Mucosa of stomach (tissue), 1 donor: ENCODE measurements at regions not wholly inside any gene's neighbourhood (a gene's known extent, or its start where the extent isn't known, plus 50 kb on each side); places are given as distances from the start of the nearest gene placed in this dataset.
"Not testable (repeated sequence)": the region's sequence is repeated elsewhere in the genome, so short reads cannot be mapped to it uniquely, and the experiment has no call there.

Experiments
- H3K27me3 ChIP-seq: one replicate; pipeline ENCODE4 v1.7.0; 2013; ENCODE audit warnings: mild to moderate bottlenecking, low read length; ENCODE audit not compliant: control insufficient read depth, insufficient read depth
- H3K36me3 ChIP-seq: one replicate; pipeline ENCODE4 v1.7.0; 2013; ENCODE audit warnings: low read length; ENCODE audit not compliant: control insufficient read depth, insufficient read depth
- H3K4me1 ChIP-seq: one replicate; pipeline ENCODE4 v1.7.0; 2013; ENCODE audit warnings: mild to moderate bottlenecking, low read length; ENCODE audit not compliant: control insufficient read depth, insufficient read depth
- H3K4me3 ChIP-seq: one replicate; pipeline ENCODE4 v1.7.0; 2013; ENCODE audit warnings: low read length
- H3K9ac ChIP-seq: one replicate; pipeline ENCODE4 v1.7.0; 2013; ENCODE audit warnings: mild to moderate bottlenecking, low read length, moderate library complexity
- H3K9me3 ChIP-seq: one replicate; pipeline ENCODE4 v1.7.0; 2013; ENCODE audit warnings: mild to moderate bottlenecking, low read length, moderate library complexity; ENCODE audit not compliant: control insufficient read depth
- donor health status: Pancreatic carcinoma.

DNA sequence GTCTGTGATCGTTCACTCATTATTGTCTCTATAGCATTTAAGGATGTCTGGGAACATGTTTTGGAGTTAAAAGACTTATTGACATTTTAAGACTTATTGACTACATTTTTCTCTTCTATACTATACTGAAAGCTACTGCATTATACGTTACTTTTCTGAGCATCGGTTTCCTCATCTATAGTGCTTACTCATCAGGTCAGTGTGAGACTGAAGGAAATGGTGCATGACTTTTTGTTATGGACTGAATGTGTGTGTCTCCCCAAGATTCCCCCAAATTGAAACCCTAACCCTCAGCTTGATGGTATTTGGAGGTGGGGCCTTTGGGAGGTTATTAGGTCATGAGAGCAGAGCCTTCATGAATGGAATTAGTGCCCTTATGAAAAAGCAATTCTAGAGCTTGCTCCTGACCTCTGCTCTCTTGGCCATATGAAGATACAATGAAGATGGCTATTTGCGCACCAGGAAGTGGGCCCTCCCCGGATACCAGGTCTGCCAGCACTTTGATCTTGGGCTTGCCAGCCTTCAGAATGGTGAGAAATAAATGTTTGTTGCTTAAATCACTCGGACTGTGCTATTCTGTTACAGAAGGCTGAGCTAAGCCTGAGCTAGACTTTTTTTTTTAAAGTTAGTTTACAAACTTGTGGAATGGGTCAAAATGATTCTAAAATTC, 243.7 kb upstream of the RREB1 start:
- no peak overlapping the region for H3K9ac ChIP-seq
- peaks cover 8% of the 10 kb centered on the region for H3K4me1 ChIP-seq
- H3K27me3 ChIP-seq, result no peaks in the 10 kb centered on the region
- H3K36me3 ChIP-seq, result no peaks in the 10 kb centered on the region
- no peaks in the 10 kb centered on the region for H3K9me3 ChIP-seq
- no peak overlapping the region for H3K4me3 ChIP-seq

DNA sequence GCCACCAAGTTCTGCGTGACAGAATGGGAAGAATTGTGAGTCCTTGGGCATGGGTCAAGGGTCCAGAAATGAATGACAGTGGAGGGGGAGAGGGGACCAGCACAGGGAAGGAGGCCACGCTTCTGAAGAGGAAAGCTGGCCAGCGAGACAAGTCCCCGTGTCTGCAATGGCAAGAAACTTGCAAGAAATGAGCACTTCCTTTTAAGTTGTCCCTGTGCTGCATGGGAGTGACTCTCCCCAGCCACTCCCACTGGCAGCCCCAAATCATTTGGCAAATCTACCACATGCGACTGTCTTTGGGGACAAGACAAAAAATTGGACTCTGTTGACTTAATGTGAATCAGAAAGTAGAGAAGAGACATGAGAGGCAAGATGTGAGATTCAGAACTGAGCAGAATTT, 242.2 kb upstream of the RREB1 start:
- H3K36me3 ChIP-seq, result no peaks in the 10 kb centered on the region
- H3K4me3 ChIP-seq, result no peak overlapping the region
- no peaks in the 10 kb centered on the region for H3K9me3 ChIP-seq

DNA sequence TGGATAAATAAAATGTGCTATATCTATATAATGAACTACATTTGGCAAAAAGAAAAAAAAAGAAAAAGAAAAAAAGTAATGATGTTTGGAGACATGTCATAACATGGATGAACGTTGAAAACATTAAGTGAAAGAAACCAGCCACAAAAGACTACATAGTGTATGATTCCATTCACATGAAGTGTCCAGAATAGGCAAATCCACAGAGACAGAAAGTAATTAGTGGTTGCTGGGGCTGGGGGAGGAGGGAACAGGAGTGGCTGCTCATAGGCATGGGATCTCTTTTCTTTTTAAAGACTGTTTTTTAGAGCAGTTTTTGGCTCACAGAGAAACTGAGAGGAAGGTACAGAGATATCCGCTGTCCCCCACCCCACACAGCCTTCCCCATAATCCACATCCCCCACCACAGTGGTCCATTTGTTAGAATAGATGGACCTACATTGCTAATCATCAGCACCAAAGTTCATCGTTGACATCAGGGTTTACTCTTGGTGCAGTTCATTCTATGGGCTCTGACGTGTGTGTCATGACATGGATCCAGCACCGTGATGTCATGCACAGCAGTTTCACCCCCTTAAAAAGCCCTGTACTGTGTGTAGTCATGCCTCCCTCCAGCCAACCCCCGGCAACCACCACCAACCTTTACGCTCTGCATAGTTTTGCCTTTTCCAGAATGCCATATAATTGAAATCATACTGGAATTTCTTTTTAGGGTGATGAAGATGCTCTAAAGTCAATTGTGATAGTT, 240.9 kb upstream of the RREB1 start:
- Histone ChIP-seq H3K36me3 (no peaks in the 10 kb centered on the region), H3K4me3 (no peak overlapping the region), H3K9me3 (no peaks in the 10 kb centered on the region), H3K4me1 (peaks cover 4% of the 10 kb centered on the region), H3K27me3 (no peaks in the 10 kb centered on the region), H3K9ac (no peak overlapping the region)

More for the DNA sequence above, 242.2 kb upstream of the RREB1 start:
- H3K4me1 ChIP-seq, result peaks cover 8% of the 10 kb centered on the region
- H3K9ac ChIP-seq, result no peak overlapping the region
- no peaks in the 10 kb centered on the region for H3K27me3 ChIP-seq

DNA sequence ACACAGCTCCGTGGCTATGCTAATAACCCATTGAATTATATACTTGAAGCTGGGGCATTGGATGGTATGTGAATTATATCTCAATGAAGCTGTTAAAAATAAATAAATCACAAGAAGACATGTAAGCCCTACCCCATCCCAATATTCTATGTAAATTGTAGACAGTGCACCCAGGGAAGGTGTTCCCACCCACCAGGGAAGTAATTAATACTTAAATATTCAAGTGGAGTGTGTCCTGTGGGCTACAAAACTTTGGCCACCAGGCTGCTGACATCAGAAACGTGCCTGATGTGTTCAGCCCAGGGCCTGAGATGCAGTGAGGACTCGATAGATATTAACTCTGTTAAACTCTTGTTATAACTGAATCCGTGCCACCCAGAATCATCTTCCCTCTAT, 240.4 kb upstream of the RREB1 start:
- Histone ChIP-seq H3K4me3 (no peak overlapping the region), H3K27me3 (no peaks in the 10 kb centered on the region), H3K9me3 (no peaks in the 10 kb centered on the region), H3K36me3 (no peaks in the 10 kb centered on the region), H3K9ac (no peak overlapping the region), H3K4me1 (no peaks in the 10 kb centered on the region)

DNA sequence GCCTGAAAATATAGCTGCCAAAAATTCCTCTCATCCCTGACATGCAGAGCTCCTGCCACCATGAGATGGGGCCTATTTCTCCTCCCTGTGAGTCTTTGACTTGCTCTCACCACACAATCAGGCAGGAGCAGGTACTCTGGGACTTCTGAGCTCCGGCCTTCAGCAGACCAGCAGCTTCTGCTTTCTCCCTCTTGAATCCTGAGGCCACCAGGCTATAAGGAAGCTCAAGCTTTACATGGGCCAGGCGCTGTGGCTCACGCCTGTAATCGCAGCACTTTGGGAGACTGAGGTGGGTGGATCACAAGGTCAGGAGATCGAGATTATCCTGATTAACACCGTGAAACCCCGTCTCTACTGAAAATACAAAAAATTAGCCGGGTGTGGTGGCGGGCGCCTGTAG, 238.7 kb upstream of the RREB1 start:
- H3K4me3 ChIP-seq, result no peak overlapping the region
- no peaks in the 10 kb centered on the region for H3K27me3 ChIP-seq
- H3K4me1 ChIP-seq, result no peaks in the 10 kb centered on the region
- H3K9ac ChIP-seq, result no peak overlapping the region
- no peaks in the 10 kb centered on the region for H3K36me3 ChIP-seq
- no peaks in the 10 kb centered on the region for H3K9me3 ChIP-seq

DNA sequence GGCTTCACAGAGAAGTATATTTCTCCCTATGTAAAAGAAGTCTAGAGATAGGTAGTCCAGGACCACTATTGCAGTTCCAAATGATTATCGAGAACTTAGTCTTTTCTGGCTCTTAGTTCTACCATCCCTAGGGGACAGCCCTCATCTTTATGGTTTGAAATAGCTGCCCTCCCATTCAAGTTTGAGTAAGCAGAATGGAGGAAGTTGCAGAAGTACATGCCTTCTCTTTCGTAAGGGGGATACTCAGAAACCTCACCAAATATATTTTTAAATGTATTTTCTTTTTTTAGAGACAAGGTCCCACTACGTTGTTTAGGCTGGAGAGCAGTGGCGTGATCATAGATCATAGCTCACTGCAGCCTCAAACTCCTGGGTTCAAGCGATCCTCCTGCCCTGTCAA, 236.8 kb upstream of the RREB1 start:
- Histone ChIP-seq H3K9ac (no peak overlapping the region), H3K27me3 (no peaks in the 10 kb centered on the region), H3K36me3 (no peaks in the 10 kb centered on the region), H3K4me1 (no peaks in the 10 kb centered on the region), H3K9me3 (no peaks in the 10 kb centered on the region), H3K4me3 (no peak overlapping the region)

DNA sequence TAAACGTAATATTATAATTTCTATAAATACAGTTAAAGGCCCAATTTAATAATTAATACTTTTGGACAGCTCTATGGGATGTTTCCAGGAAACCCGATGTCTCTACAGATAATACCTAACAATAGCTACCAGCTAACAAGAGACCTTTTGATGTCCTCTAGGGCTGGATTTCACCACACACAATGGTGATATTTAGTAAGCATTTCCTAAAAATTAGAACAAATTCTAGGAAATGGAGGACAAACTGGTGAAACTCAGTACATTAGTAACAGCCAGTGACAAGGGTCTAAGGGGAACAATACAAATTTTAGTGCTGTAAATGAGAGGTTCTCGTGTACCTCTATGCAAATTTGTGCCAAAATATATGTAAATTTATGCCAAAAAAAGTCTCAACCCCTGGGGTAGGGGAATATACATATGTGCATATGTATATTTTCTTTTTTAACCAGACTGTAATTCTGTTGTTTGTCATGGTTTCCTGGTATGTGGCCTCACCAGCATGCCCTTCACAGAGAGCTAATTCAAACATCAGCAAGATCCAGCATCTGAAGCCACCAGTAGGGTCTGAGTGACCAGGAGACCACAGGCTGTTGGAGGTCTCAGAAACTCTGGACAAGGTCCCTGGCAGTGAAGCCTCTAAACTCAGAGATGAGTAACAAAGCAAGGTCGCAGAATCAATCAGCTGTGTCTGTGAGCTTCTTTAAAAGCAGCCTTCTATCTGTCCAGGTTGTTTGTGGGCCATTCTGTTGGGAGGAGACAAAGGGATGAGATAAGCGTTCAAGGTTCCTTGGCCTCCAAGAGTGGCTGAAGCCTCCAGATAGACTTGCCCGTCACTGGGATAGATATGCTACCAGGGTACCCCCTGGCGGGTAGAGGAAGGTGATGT, 235.1 kb upstream of the RREB1 start:
- Histone ChIP-seq H3K27me3 (no peaks in the 10 kb centered on the region), H3K4me3 (no peak overlapping the region), H3K9ac (no peak overlapping the region), H3K36me3 (no peaks in the 10 kb centered on the region), H3K4me1 (no peaks in the 10 kb centered on the region), H3K9me3 (no peaks in the 10 kb centered on the region)

DNA sequence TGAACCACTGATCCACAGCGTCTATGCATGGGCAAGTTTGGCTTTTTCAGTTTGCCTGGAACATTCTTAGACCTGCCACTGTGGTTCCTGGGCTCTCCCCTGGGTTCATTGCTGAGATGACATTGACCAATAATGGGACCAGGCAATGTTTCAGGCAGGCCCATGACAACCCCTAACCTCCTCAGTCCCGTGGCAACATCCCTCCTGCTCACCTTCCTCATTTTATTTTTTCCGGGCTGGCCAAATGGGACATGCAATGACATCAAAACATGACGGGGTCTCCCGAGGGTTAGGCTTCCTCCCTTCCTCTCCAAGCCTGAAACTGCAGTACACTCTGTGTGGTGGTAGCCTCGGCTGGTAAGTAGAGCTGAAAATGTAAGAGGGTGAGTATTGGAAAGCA, 234.0 kb upstream of the RREB1 start:
- H3K27me3 ChIP-seq, result no peaks in the 10 kb centered on the region
- H3K9ac ChIP-seq, result no peak overlapping the region
- H3K9me3 ChIP-seq, result no peaks in the 10 kb centered on the region
- H3K4me1 ChIP-seq, result no peaks in the 10 kb centered on the region
- H3K4me3 ChIP-seq, result no peak overlapping the region
- H3K36me3 ChIP-seq, result no peaks in the 10 kb centered on the region

DNA sequence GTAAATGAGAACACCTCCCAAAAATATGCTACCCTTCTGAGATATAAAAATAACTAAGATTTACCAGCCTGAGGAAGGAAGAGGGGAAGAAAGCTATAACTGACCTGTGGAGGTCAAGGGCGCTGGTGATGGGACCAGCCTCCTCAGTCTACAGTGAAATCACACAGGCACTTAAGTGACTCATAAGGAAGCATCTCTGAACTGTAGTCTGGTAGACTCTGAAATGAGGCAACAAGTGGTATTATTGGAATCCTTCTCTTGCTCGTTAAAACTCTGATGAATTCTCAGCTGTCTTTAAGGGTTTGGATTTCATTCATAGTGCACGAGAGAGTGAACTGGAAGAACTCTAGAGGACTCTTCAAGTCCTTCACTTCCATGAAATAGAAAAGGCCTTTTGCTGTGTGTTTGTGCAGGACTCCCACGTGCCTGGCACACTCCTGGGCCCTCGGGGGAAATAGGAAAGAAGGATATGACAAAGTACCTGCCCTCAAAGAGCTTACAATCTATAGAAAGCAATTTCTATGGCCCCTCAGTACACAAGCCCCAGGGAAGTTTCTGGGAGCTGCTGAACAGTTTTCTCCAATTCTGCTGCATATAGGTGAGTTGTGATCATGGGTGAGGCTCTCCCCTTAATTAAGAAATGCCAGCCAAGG, 231.8 kb upstream of the RREB1 start:
- H3K4me3 ChIP-seq, result no peak overlapping the region
- H3K4me1 ChIP-seq, result peaks cover 4% of the 10 kb centered on the region
- H3K36me3 ChIP-seq, result no peaks in the 10 kb centered on the region
- H3K9me3 ChIP-seq, result no peaks in the 10 kb centered on the region
- H3K9ac ChIP-seq, result no peak overlapping the region
- H3K27me3 ChIP-seq, result no peaks in the 10 kb centered on the region

DNA sequence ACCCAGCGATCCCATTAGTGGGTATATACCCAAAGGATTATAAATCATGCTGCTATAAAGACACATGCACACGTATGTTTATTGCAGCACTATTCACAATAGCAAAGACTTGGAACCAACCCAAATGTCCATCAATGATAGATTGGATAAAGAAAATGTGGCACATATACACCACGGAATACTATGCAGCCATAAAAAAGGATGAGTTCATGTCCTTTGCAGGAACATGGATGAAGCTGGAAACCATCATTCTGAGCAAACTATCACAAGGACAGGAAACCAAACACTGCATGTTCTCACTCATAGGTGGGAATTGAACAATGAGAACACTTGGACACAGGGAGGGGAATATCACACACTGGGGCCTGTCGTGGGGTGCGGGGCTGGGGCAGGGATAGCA, 230.0 kb upstream of the RREB1 start:
- H3K27me3 ChIP-seq, H3K9me3 ChIP-seq, H3K4me3 ChIP-seq, H3K36me3 ChIP-seq, H3K9ac ChIP-seq: not testable (repeated sequence)
- H3K4me1 ChIP-seq, result peaks cover 10% of the 10 kb centered on the region

DNA sequence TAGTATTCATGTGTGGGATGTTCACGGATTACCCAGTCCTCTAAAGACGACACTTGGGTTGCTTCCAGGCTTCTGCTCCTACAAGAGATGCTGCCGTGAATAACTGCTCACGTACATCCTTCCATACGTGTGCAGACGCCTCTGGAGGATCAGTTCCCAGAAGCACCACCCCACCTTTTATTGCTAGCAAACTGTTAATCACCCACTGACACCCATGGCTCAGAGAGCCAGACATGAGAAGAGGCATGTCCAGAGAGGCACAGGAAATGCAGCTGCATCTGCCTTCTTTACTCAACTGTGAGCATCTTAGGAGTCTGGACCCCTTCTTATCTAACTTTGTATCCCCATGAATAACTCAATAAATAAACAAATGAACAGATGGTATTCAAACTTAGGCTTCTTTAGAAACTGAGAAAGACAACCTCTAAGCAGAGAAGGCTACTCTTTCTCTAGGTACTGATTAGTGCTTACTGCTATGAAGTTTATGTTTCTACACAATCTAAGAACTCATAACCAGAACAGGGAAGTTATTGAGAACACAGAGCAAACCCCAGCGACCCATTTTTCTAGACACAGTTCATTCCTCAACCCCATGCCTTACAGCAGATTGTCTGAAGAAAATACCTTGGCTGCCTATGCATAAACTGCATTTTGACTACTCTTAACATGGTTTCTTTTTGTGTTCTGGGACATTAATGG, 228.7 kb upstream of the RREB1 start:
- no peaks in the 10 kb centered on the region for H3K27me3 ChIP-seq
- H3K9me3 ChIP-seq, result no peaks in the 10 kb centered on the region
- no peak overlapping the region for H3K4me3 ChIP-seq
- H3K9ac ChIP-seq, result no peak overlapping the region
- H3K4me1 ChIP-seq, result peaks cover 17% of the 10 kb centered on the region
- H3K36me3 ChIP-seq, result no peaks in the 10 kb centered on the region
